IPS DF 6.9 (cell line): ENCODE measurements at regions not wholly inside any gene's neighbourhood (a gene's known extent, or its start where the extent isn't known, plus 50 kb on each side); places are given as distances from the start of the nearest gene placed in this dataset.

Experiments used
- DNase-seq: peaks from one replicate; pipeline ENCODE4 v3.0.0-alpha.2; 2013; ENCODE audit warnings: low read depth, low spot score
- H3K27ac ChIP-seq: one replicate; pipeline ENCODE4 v1.5.1; 2013; ENCODE audit warnings: low read length, control low read depth
- H3K27me3 ChIP-seq: 2 replicates; pipeline ENCODE4 v1.6.1; 2013; ENCODE audit warnings: mild to moderate bottlenecking, low read length; ENCODE audit not compliant: control insufficient read depth, insufficient read depth
- H3K36me3 ChIP-seq: 2 replicates; pipeline ENCODE4 v1.6.1; 2013; ENCODE audit warnings: low read length; ENCODE audit not compliant: control insufficient read depth, insufficient read depth
- H3K4me1 ChIP-seq: 2 replicates; pipeline ENCODE4 v1.6.1; 2013; ENCODE audit warnings: low read length; ENCODE audit not compliant: control insufficient read depth, insufficient read depth
- H3K4me3 ChIP-seq: 2 replicates; pipeline ENCODE4 v1.5.1; 2013; ENCODE audit warnings: mild to moderate bottlenecking, low read length
- H3K9me3 ChIP-seq: 2 replicates; pipeline ENCODE4 v1.6.1; 2013; ENCODE audit warnings: low read length, inconsistent platforms; ENCODE audit not compliant: control insufficient read depth, insufficient read depth
- WGBS: extraction: QIAGEN DNeasy Blood & Tissue Kit; methylation state at CpG from one replicate; pipeline ENCODE4 v1.1.7; 2013; ENCODE audit warnings: mixed read lengths, missing lambda C conversion rate; ENCODE audit not compliant: insufficient read length, insufficient coverage; 5-methylcytosine and 5-hydroxymethylcytosine counted together

GRCh38 chr4:123790681-123791080 lies 394.1 kb downstream of the SPRY1 start:
- no peak overlapping the region for H3K4me3 ChIP-seq
- DNase-seq: no peak

GRCh38 chr4:123802082-123802645 lies 405.6 kb downstream of the SPRY1 start:
- no CpG with 5 or more reads among the region's 4 CpGs for WGBS
- no peaks in the 10 kb centered on the region for H3K36me3 ChIP-seq

More at GRCh38 chr4:123790681-123791080, 394.1 kb downstream of the SPRY1 start:
- H3K27ac ChIP-seq: no peak overlapping the region
- H3K9me3 ChIP-seq: no peaks in the 10 kb centered on the region
- H3K4me1 ChIP-seq: no peaks in the 10 kb centered on the region
- no CpG with 5 or more reads among the region's 1 CpG for WGBS
- no peaks in the 10 kb centered on the region for H3K36me3 ChIP-seq
- H3K27me3 ChIP-seq: no peaks in the 10 kb centered on the region

DNA sequence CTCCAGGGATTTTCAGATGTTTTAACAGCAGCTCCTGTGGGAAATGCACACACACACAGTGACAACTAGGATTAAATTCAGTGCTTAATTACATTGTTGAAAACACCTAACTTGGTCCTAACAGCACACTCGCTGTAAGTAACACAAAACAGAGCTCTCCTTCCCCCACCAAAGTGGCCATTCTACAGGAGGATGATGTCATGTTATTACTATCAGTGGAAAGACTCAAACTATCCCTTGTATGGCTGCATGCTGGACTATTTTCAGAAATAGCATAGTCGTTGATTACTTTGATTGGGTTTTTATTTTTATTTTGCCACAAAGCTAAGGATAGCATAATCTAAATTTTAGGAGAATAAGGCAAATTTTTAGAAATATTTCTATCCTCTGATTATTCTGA lies 406.3 kb downstream of the SPRY1 start:
- H3K27ac ChIP-seq: no peak overlapping the region
- no peaks in the 10 kb centered on the region for H3K27me3 ChIP-seq
- no peak overlapping the region for H3K4me3 ChIP-seq
- H3K4me1 ChIP-seq: no peaks in the 10 kb centered on the region
- no peaks in the 10 kb centered on the region for H3K9me3 ChIP-seq
- H3K36me3 ChIP-seq: no peaks in the 10 kb centered on the region
- no CpG with 5 or more reads among the region's 2 CpGs for WGBS
- DNase-seq: no peak

More at GRCh38 chr4:123802082-123802645, 405.6 kb downstream of the SPRY1 start:
- H3K9me3 ChIP-seq: no peaks in the 10 kb centered on the region
- H3K4me3 ChIP-seq: no peak overlapping the region
- H3K4me1 ChIP-seq: no peaks in the 10 kb centered on the region
- no peak for DNase-seq
- H3K27me3 ChIP-seq: no peaks in the 10 kb centered on the region
- H3K27ac ChIP-seq: no peak overlapping the region

GRCh38 chr4:123804196-123804721 lies 407.7 kb downstream of the SPRY1 start:
- no peaks in the 10 kb centered on the region for H3K27me3 ChIP-seq
- H3K9me3 ChIP-seq: no peaks in the 10 kb centered on the region
- no peak overlapping the region for H3K27ac ChIP-seq
- no peak overlapping the region for H3K4me3 ChIP-seq
- H3K4me1 ChIP-seq: no peaks in the 10 kb centered on the region
- DNase-seq: no peak
- no CpG with 5 or more reads among the region's 3 CpGs for WGBS
- no peaks in the 10 kb centered on the region for H3K36me3 ChIP-seq

- Histone ChIP-seq H3K36me3 (no peaks in the 10 kb centered on the region), H3K4me1 (no peaks in the 10 kb centered on the region), H3K4me3 (no peak overlapping the region), H3K9me3 (no peaks in the 10 kb centered on the region), H3K27me3 (no peaks in the 10 kb centered on the region), H3K27ac (no peak overlapping the region)
- no CpG with 5 or more reads among the region's 1 CpG for WGBS
- no peak for DNase-seq
Measured at GRCh38 chr4:123806056-123806455, 409.5 kb downstream of the SPRY1 start.

GRCh38 chr4:123807187-123807586 lies 410.6 kb downstream of the SPRY1 start:
- DNase-seq: no peak
- H3K4me1 ChIP-seq: no peaks in the 10 kb centered on the region
- no peak overlapping the region for H3K27ac ChIP-seq
- no peak overlapping the region for H3K4me3 ChIP-seq
- H3K27me3 ChIP-seq: no peaks in the 10 kb centered on the region
- no peaks in the 10 kb centered on the region for H3K36me3 ChIP-seq
- WGBS: 100% methylated on average over 1 of the region's 5 CpGs
- H3K9me3 ChIP-seq: no peaks in the 10 kb centered on the region

GRCh38 chr4:123807866-123808265 lies 411.3 kb downstream of the SPRY1 start:
- WGBS: no CpG with 5 or more reads among the region's 1 CpG
- Histone ChIP-seq H3K4me3 (no peak overlapping the region), H3K27me3 (no peaks in the 10 kb centered on the region), H3K27ac (no peak overlapping the region), H3K36me3 (no peaks in the 10 kb centered on the region), H3K9me3 (no peaks in the 10 kb centered on the region), H3K4me1 (no peaks in the 10 kb centered on the region)
- DNase-seq: no peak

GRCh38 chr4:123809864-123810263 lies 413.3 kb downstream of the SPRY1 start:
- Histone ChIP-seq H3K27ac (no peak overlapping the region), H3K4me3 (no peak overlapping the region), H3K4me1 (no peaks in the 10 kb centered on the region), H3K9me3 (no peaks in the 10 kb centered on the region), H3K27me3 (no peaks in the 10 kb centered on the region), H3K36me3 (no peaks in the 10 kb centered on the region)
- no CpG with 5 or more reads among the region's 1 CpG for WGBS
- no peak for DNase-seq

GRCh38 chr4:123812066-123812390 lies 415.4 kb downstream of the SPRY1 start:
- WGBS: no CpG with 5 or more reads among the region's 3 CpGs
- no peaks in the 10 kb centered on the region for H3K27me3 ChIP-seq
- no peaks in the 10 kb centered on the region for H3K9me3 ChIP-seq
- peaks cover 1% of the 10 kb centered on the region; the same call in 1 of the 2 replicates for H3K4me1 ChIP-seq
- DNase-seq: no peak
- H3K27ac ChIP-seq: no peak overlapping the region
- no peaks in the 10 kb centered on the region for H3K36me3 ChIP-seq
- no peak overlapping the region for H3K4me3 ChIP-seq

GRCh38 chr4:123813901-123814300 lies 417.3 kb downstream of the SPRY1 start:
- no peak for DNase-seq
- WGBS: no CpG with 5 or more reads among the region's 2 CpGs

DNA sequence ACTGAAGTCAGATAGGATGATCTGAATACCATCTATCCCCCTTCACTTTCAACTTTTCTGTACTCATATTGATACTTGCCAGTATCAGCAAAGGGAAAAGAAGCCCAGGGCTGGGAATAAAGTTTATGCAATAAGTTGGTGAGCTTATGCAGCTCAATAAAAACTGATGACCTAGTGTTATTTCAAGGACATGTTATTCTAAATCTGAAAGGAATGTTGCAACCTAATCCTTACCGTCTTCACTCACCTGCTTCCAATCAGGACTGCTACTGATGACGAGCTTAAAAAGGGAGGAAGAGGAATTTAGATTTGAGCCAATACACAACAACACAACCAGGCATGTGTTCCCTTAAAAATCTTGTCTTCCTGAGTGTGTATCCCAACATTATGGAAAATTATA lies 419.9 kb downstream of the SPRY1 start:
- Histone ChIP-seq H3K27me3 (no peaks in the 10 kb centered on the region), H3K4me1 (peaks cover 1% of the 10 kb centered on the region; the same call in 1 of the 2 replicates), H3K9me3 (no peaks in the 10 kb centered on the region), H3K27ac (no peak overlapping the region), H3K4me3 (no peak overlapping the region), H3K36me3 (no peaks in the 10 kb centered on the region)
- DNase-seq: no peak
- WGBS: no CpG with 5 or more reads among the region's 2 CpGs

More at GRCh38 chr4:123813901-123814300, 417.3 kb downstream of the SPRY1 start:
- Histone ChIP-seq H3K27ac (no peak overlapping the region), H3K27me3 (no peaks in the 10 kb centered on the region), H3K4me1 (peaks cover 1% of the 10 kb centered on the region; the same call in 1 of the 2 replicates), H3K4me3 (no peak overlapping the region), H3K36me3 (no peaks in the 10 kb centered on the region), H3K9me3 (no peaks in the 10 kb centered on the region)
